CD4-positive, alpha-beta T cell treated with Interleukin-21 for 1 hour (primary cell): ENCODE measurements at regions not wholly inside any gene's neighbourhood (a gene's known extent, or its start where the extent isn't known, plus 50 kb on each side); places are given as distances from the start of the nearest gene placed in this dataset.
"Not testable (repeated sequence)": the region's sequence is repeated elsewhere in the genome, so short reads cannot be mapped to it uniquely, and the experiment has no call there.

Experiments
- DNase-seq: peaks from one replicate; pipeline ENCODE4 v3.0.0-alpha.2; 2020

DNA sequence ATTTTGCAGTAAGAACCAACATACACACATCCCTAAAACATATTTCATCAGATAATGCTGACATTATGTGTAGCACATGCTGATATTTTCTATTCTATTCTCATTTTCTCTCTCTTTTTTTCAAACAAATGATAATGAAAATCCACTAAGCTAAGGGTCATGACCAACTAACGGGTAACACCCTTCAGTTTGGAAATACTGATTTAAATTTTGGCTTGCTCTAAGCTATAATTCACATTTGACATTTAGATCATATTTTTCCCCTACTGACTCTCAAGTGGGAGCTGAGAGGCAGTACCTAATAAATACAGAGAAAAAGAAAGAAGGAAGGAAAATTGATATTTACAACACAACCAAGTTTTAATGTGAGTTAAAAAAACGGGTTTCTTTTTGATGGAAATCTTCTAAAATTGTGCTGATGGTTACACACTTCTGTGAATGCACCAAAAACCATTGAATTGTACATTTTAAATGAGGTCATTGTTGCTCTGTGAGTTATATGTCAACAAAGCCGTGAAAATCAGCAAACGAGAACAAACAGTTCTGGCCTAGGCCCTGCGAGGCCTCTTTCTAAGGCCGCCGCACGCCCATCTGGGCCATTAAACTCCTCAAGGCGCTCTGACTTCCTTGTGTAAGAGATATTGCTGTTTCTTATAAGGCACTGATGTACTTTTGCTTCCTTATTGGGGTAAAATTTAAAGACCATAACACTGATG, 124.2 kb downstream of the GALR1 start:
- no peak for DNase-seq

DNA sequence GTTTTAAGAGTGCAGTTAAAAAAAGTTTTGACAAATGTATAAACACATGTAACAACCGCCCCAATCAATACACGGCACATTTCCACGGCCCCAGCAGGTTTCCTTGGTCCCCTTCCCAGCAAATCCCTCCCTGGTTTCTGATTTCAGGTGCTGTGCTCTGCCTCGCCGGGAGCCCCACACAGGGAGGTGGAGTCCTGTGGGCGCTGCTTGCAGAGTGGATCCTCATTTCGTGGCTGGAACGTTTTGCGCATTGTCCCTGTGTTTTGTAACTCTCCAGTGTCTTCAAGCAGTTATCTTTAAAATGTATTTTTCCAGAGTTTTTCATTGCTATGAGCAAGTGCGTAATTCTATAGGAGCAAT, 124.8 kb downstream of the GALR1 start:
- no peak for DNase-seq

DNA sequence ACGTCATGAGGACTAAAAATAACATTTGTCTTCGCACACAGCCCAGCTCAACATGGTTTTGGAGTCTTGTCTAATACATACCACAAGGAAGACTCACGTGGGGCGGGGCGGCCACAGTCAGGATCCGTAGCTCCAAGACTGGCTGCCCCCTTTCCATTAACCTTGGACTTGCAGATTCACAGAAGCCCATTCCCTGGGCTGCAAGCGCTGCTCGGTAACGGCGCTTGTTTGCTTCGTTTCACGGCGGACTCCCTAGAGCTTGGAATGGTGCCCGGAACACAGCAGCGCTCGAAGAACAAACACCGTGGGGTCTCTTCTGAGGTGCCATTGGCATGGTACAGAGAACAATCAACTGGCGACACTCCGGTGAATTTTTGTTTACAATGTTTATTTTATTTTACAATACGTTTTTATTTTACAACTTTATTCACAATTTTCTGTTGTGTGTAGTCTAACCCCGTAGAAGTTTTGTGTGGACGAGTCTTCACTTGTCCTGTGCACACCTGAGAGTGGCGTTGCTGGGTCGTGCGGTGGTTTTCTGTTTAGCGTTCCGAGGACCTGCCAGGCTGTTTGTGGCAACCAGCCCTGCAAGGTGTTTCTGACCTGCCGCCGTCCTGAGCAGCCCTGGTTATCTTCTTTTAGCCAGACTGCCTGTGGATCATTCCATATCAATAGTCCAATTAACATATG, 126.5 kb downstream of the GALR1 start:
- no peak for DNase-seq

- no peak for DNase-seq
Measured at GRCh38 chr18:77376733-77377094, 127.1 kb downstream of the GALR1 start.

- DNase-seq: no peak
Measured at GRCh38 chr18:77377813-77378212, 128.2 kb downstream of the GALR1 start.

DNA sequence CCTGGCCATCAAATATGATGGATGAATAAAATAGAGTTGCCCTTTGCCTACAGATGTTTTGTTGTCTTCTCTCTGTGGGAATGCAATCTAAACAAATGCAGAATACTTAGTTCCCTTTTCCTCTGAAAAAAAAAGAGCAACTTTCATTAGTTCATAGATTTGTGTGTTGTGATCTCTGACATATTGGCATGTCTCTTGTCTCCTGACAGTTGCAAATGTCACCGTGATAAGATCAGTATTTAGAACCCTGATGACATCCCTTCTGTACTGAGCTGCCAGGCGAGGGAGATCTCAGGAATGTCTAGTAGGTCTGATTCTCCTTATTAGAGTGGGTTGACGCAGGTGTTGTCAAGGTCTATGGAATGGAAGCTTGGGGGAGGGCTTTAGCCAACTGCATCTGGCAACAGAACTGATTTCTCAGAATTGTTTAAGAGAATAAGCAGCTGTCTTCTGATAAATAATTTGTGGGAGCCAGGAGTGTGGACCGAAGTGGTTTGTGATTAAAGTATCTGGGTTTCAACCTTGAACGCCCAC, 130.4 kb downstream of the GALR1 start:
- DNase-seq: no peak

DNA sequence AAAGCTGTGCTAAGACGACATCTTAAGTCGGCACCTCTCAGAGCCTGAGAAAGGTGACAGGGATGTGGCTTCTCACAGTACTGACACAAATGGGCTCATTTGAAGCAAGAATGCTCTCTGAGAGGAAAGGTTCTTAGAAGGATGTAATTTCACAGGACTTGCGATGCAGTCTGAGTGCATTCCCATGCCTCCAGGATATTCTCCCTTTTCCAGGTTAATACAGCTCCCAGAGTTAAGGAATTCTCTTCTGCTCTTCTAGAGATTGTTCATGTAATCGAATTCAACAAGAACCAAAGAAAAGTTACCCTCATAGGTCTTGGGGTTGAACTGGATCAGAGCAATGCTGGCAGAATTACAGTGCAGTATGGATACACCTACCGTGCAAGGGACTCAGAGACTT, 131.0 kb downstream of the GALR1 start:
- no peak for DNase-seq

DNA sequence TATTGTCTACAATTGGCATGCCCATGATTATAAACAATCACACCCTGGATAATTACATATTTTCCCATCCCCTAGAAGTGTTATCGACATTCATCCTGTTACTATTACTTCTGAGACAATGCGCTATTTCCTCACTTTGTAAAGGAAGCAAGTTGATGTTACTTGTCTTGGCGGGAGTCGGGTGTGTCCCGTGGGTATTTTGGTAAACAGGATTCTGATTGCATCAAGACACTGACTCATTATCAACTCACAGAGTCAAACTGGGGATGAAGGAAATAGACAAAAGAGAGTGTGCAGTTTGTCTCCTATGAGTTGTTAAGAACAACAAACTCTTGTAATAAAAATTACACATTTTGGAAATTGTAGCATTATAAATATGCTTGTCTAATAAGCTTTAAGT, 142.7 kb downstream of the GALR1 start:
- DNase-seq: no peak

DNA sequence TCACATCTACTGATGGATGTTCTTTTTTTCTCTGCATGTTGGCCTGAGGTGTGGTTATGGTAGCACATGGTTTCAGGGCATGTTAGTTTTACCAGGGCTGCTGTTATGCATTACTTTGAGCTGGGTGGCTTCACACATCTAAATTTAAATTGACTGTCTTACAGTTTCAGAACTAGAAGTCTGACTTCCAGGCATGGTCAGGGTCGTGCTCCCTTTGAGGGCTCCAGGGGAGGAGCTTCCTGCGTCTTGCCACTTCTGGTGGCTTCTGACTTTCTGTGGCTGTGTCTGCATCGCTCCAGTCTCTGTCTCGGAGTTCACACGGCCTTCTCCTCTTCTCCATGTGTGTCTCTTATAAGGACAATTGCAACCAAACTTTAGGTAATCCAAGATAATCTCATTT, 143.9 kb downstream of the GALR1 start:
- DNase-seq: no peak

DNA sequence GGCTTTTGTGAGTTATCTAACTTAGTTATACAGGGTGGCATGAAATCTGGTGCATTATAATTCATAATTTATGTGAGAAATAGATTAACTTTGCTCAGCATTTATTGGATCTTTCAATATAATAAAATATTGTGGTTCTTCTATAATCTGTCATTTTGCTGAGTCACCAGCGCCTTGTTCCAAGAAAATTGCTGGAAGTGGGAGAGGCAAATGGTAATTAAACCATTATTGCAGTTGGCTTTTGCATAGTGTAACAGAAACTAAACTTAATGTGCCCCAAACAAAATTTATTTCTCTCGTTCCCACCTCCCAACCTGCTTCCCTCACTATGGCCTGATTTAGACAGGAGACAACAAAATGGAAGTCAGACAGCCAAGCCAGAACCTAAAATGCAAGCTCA, 146.3 kb downstream of the GALR1 start:
- DNase-seq: no peak

DNA sequence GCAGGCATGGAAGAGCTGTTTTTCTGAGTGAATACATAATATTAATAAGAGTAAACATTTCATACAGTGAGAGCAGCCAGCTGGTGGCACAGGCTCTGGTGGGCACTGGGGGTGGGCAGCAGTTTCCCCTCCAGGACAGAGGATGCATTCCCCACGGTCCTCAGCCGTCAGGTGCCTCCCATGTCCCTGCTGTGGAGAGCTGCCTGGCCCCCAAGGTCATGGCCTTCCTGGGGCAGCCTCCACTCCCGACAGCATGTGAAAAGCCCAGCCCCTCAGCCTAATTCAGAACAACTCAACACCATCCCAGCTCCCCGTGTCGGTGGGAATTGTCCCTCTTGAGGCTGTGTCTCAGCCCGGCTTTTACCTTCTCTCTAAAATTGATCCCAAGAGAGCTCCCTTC, 147.4 kb downstream of the GALR1 start:
- DNase-seq: no peak

DNA sequence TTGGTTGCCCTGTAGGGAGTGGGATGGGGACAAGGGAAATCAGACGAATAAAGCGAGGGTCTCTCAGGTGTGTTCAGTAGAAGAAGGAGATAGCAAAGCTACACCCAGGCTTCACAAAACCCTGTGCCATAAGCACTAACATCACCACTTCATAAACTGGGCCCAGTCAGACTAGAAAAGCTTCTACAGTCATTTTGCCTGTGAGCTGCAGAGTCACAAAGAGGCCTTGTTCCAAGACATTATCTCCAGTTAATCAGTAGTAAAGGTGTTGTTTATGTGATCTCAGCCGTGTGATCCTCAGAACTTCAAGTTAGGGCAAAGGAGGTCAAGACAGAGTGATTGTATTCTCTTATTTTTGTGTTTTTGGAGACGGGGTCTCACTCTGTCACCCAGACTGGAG, 148.0 kb downstream of the GALR1 start:
- DNase-seq: no peak

- DNase-seq: no peak
Measured at GRCh38 chr18:77400561-77400960, 150.9 kb downstream of the GALR1 start.

- no peak for DNase-seq
Measured at GRCh38 chr18:77401173-77401572, 151.5 kb downstream of the GALR1 start.

- no peak for DNase-seq
Measured at GRCh38 chr18:77403969-77404535, 154.4 kb downstream of the GALR1 start.

GRCh38 chr18:77405096-77405495, 155.4 kb downstream of the GALR1 start:
- DNase-seq: no peak

- no peak for DNase-seq
Measured at GRCh38 chr18:77407733-77408132, 158.1 kb downstream of the GALR1 start.

DNA sequence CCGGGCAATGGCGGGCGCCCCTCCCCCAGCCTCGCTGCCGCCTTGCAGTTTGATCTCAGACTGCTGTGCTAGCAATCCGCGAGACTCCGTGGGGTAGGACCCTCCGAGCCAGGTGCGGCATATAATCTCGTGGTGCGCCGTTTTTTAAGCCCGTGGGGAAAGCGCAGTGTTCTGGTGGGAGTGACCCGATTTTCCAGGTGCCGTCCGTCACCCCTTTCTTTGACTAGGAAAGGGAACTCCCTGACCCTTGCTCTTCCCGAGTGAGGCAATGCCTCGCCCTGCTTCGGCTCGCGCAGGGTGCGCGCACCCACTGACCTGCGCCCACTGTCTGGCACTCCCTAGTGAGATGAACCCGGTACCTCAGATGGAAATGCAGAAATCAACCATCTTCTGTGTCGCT, 171.9 kb downstream of the GALR1 start:
- DNase-seq: not testable (repeated sequence)

DNA sequence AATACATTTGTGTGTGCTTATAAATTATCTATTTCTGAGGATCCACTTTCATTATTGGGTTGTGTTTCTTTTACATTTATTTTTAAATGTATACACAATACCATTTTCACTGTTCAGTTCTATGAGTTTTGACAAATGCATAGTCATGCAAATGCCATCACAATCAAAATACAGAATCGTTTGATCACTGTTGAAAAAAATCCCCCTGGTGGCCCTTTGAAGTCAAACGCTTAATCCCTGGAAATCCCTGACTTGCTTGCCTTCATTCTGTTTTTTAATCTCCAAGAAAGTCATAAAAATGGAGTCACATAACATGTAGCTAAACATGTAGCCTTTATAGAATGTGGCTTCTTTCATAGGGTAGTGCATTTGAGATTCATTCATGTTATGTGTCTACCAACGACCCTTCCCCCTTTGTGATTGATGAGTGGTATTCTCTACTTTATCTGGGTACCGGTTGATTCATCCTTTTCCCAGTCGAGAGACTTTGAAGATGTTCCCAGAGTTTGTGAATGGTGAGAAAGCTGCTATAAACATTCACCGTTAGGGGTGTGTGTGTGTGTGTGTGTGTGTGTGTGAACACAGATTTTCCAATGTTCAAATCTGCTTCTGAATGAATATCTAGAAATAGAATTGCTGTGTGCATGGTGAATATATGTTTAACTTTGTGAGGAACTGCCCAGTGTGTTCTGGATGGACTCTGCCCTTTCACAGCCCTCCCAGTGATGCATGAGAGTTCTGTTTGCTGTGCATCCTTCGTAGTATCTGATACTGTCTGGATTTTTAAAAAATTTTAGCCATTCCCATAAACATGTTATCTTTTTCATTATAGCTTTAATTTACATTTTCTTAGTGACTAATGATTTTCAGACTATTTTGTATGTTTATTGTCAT, 173.6 kb downstream of the GALR1 start:
- DNase-seq: no peak

- no peak for DNase-seq
Measured at GRCh38 chr18:77433076-77433475, 183.4 kb downstream of the GALR1 start.

DNA sequence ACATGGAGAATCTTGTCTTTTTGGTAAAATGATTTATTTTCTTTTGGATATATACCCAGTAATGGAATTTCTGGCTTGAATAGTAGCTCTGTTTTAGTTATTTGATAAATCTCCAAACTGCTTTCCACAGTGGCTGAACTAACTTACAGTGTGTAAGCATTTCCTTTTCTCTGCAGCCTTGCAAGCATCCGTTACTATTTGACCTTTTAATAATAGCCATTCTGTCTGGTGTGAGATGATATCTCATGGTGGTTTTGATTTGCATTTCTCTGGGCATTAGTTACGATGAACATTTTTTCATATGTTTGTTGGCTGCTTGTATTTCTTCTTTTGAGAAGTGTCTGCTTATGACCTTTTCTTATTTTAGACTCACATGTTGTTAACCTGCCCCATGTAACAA, 190.2 kb downstream of the GALR1 start:
- no peak for DNase-seq

- DNase-seq: no peak
Measured at GRCh38 chr18:77442393-77442792, 192.7 kb downstream of the GALR1 start.

DNA sequence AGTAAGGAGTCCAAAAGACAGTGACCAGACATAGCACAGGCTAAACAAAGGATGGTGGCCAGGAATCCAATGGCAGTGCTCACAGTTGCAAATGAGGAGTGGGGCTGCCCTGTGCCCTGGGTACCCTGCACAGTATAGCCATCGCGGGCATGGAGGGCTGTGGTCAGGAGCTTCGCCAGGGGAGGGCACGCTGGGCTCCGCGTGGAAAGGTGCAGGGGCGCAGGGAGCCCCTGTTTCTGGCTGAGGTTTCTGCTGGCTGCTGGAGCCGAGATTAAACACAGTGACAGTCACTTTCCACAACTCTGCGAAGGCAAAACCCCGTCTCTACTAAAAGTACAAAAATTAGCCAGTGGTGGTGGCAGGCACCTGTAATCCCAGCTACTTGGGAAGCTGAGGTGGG, 194.7 kb downstream of the GALR1 start:
- no peak for DNase-seq
